NT2/D1 (cell line): ENCODE measurements at regions not wholly inside any gene's neighbourhood (a gene's known extent, or its start where the extent isn't known, plus 50 kb on each side); places are given as distances from the start of the nearest gene placed in this dataset.

Source experiments
- YY1 ChIP-seq: IDR thresholded peaks from 2 replicates; pipeline ENCODE4 v1.6.1; 2011; ENCODE audit not compliant: insufficient read length, insufficient read depth
- ZNF274 ChIP-seq: IDR thresholded peaks from 2 replicates; pipeline ENCODE4 v1.6.1; 2011; ENCODE audit warnings: mild to moderate bottlenecking, low read depth, low read length

GRCh38 chrX:125202591-125203248, 117.0 kb upstream of the TEX13C start:
- TF ChIP-seq YY1 (no peak), ZNF274 (no peak)
